ENCODE measurements at regions not wholly inside any gene's neighbourhood (a gene's known extent, or its start where the extent isn't known, plus 50 kb on each side); places are given as distances from the start of the nearest gene placed in this dataset.

DNA sequence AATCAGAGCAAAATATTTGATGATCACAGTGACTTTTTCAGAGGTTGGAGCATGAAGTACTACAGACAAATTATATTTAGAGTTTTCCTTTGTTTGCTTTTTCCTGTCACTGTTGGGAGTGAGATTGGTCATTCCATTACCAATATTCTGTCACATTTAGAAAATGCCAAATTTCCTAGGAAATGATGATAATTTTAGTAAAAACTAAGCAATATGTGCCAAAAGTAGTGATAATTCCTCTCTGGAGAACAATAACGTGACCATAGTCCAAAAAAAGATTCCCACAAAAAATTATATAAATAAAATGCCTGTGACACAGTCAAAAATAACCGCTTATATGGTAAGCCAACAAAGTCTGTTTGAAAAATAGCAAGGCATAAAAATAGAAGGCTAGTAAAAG lies 2719.4 kb downstream of the PCDH9 start:
- TF ChIP-seq, protein P1, sequence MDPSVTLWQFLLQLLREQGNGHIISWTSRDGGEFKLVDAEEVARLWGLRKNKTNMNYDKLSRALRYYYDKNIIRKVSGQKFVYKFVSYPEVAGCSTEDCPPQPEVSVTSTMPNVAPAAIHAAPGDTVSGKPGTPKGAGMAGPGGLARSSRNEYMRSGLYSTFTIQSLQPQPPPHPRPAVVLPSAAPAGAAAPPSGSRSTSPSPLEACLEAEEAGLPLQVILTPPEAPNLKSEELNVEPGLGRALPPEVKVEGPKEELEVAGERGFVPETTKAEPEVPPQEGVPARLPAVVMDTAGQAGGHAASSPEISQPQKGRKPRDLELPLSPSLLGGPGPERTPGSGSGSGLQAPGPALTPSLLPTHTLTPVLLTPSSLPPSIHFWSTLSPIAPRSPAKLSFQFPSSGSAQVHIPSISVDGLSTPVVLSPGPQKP (IDR thresholded peaks at IDR 0.05; ENCODE audit: borderline replicate concordance, low read depth, low read length): no peak
- TF ChIP-seq, protein P2, sequence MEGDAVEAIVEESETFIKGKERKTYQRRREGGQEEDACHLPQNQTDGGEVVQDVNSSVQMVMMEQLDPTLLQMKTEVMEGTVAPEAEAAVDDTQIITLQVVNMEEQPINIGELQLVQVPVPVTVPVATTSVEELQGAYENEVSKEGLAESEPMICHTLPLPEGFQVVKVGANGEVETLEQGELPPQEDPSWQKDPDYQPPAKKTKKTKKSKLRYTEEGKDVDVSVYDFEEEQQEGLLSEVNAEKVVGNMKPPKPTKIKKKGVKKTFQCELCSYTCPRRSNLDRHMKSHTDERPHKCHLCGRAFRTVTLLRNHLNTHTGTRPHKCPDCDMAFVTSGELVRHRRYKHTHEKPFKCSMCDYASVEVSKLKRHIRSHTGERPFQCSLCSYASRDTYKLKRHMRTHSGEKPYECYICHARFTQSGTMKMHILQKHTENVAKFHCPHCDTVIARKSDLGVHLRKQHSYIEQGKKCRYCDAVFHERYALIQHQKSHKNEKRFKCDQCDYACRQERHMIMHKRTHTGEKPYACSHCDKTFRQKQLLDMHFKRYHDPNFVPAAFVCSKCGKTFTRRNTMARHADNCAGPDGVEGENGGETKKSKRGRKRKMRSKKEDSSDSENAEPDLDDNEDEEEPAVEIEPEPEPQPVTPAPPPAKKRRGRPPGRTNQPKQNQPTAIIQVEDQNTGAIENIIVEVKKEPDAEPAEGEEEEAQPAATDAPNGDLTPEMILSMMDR (conservative IDR thresholded peaks at IDR 0.05; ENCODE audit: low read depth, low read length): no peak
- TF ChIP-seq MAFK (IDR thresholded peaks at IDR 0.05; ENCODE audit: low read depth, low read length): no peak
- TF ChIP-seq RFX5 (IDR thresholded peaks at IDR 0.05; ENCODE audit: low read depth, low read length): no peak
- no peak for TF ChIP-seq MXI1 (IDR thresholded peaks at IDR 0.05; ENCODE audit: borderline replicate concordance, low read depth, low read length)
- no peak for TF ChIP-seq RAD21 (IDR thresholded peaks at IDR 0.05; ENCODE audit: low read length)
- no peak for TF ChIP-seq POLR2A (IDR thresholded peaks at IDR 0.05; ENCODE audit: low read depth, low read length)
- no peak for TF ChIP-seq MAZ (IDR thresholded peaks at IDR 0.05; ENCODE audit: borderline replicate concordance, low read depth, low read length)
- TF ChIP-seq RCOR1 (IDR thresholded peaks at IDR 0.05; ENCODE audit: insufficient replicate concordance, low read length): no peak
- no peak for TF ChIP-seq CHD1 (IDR thresholded peaks at IDR 0.05; ENCODE audit: low read depth, low read length)
